Neural progenitor cell (in vitro differentiated cells): ENCODE measurements at regions not wholly inside any gene's neighbourhood (a gene's known extent, or its start where the extent isn't known, plus 50 kb on each side); places are given as distances from the start of the nearest gene placed in this dataset.

Experiments used
- EZH2phosphoT487 ChIP-seq: fragments of 200-600 bp; sonication (generic); IDR thresholded peaks from 2 replicates; pipeline ENCODE4 v1.6.1; 2017; ENCODE audit warnings: antibody characterized with exemption
- TF ChIP-seq, protein P1 (sequence below): fragments of 200-600 bp; sonication (generic); IDR thresholded peaks from 2 replicates; pipeline ENCODE4 v1.5.1; 2017; ENCODE audit warnings: antibody characterized with exemption, mild to moderate bottlenecking

DNA sequence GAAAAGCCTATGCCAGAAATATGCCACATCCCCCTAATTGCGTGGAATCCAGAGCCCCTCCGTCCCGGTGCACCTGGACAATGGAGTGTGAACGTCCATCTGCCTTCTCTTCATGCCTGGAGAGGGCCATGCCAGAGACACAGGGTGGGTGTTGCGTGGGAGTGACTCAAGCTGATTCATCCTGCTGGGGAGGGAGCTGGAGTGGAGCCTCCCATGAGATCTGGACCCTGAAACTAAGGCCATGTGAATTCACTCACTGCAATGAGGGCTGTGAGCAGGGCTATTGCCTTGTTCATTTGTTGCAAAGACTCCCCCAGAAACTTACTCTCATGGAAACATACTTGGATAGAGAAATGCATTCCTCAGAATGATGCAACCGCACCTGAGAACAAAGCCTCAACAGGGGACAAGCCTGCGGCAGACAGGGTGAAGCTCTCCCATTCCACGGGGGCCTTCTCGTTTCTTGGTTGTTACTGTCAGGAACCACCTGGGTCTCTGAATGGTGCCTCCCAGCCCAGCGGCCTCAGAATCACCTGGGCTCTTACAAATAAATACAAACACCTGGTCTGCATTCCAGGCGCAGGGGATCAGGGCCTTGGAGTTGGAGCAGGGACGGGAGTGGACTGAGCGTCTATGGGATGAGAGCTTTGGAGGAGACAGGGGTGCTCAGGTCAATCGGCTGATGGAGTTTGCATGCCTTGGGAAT lies 1031.2 kb downstream of the BRD1 start:
- TF ChIP-seq EZH2phosphoT487 = no peak
- TF ChIP-seq, protein P1, sequence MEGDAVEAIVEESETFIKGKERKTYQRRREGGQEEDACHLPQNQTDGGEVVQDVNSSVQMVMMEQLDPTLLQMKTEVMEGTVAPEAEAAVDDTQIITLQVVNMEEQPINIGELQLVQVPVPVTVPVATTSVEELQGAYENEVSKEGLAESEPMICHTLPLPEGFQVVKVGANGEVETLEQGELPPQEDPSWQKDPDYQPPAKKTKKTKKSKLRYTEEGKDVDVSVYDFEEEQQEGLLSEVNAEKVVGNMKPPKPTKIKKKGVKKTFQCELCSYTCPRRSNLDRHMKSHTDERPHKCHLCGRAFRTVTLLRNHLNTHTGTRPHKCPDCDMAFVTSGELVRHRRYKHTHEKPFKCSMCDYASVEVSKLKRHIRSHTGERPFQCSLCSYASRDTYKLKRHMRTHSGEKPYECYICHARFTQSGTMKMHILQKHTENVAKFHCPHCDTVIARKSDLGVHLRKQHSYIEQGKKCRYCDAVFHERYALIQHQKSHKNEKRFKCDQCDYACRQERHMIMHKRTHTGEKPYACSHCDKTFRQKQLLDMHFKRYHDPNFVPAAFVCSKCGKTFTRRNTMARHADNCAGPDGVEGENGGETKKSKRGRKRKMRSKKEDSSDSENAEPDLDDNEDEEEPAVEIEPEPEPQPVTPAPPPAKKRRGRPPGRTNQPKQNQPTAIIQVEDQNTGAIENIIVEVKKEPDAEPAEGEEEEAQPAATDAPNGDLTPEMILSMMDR = no peak
